Activated naive CD8-positive, alpha-beta T cell treated with anti-CD3 and anti-CD28 coated beads, Interleukin-2, amount 10 ng/mL, durations not matched to agents 7 days and 5 days (primary cell): ENCODE measurements at regions not wholly inside any gene's neighbourhood (a gene's known extent, or its start where the extent isn't known, plus 50 kb on each side); places are given as distances from the start of the nearest gene placed in this dataset.

Experiments
- ATAC-seq: fragments of 150-1000 bp; cut with Tn5 transposase; one replicate; pipeline ENCODE4 v1.10.0; 2021; ENCODE audit warnings: low read depth, moderate library complexity
- POLR2A ChIA-PET: fragments of 350-600 bp; sonication (Branson Sonifier 250); formaldehyde crosslinking; loops from one replicate; lab custom pipeline; 2021; ENCODE audit warnings: antibody characterized with exemption; lab: Charles Lee
- DNase-seq: peaks from one replicate; pipeline ENCODE4 v3.0.0; 2021
- H3K27ac Mint-ChIP-seq: one replicate; pipeline ENCODE4 v1.8.0; 2022; ENCODE audit warnings: mild to moderate bottlenecking, mixed read lengths
- H3K27me3 Mint-ChIP-seq: one replicate; pipeline ENCODE4 v1.8.0; 2022; ENCODE audit warnings: mild to moderate bottlenecking, moderate library complexity, mixed read lengths
- H3K36me3 Mint-ChIP-seq: one replicate; pipeline ENCODE4 v1.8.0; 2021; ENCODE audit warnings: mild to moderate bottlenecking, mixed read lengths
- H3K4me1 Mint-ChIP-seq: one replicate; pipeline ENCODE4 v1.8.0; 2021; ENCODE audit warnings: mixed read lengths
- H3K4me3 Mint-ChIP-seq: one replicate; pipeline ENCODE4 v1.8.0; 2022; ENCODE audit warnings: mild to moderate bottlenecking, moderate library complexity, mixed read lengths
- H3K9me3 Mint-ChIP-seq: one replicate; pipeline ENCODE4 v1.8.0; 2021; ENCODE audit warnings: mixed read lengths

GRCh38 chr13:65613004-65613403 is 1617.1 kb downstream of the PCDH9 start:
- ATAC-seq (no peak), DNase-seq (no peak)
- Mint-ChIP-seq H3K4me3 (no peak overlapping the region), H3K27ac (no peak overlapping the region), H3K4me1 (no peaks in the 10 kb centered on the region), H3K9me3 (peaks cover 6% of the 10 kb centered on the region), H3K27me3 (no peaks in the 10 kb centered on the region), H3K36me3 (no peaks in the 10 kb centered on the region)
- POLR2A ChIA-PET: no interaction called here

- peaks cover 4% of the 10 kb centered on the region for H3K9me3 Mint-ChIP-seq
- no peak overlapping the region for H3K4me3 Mint-ChIP-seq
- H3K36me3 Mint-ChIP-seq: no peaks in the 10 kb centered on the region
- no peak overlapping the region for H3K27ac Mint-ChIP-seq
- no peaks in the 10 kb centered on the region for H3K4me1 Mint-ChIP-seq
- no peaks in the 10 kb centered on the region for H3K27me3 Mint-ChIP-seq
- POLR2A ChIA-PET: no interaction called here
- ATAC-seq: no peak
- no peak for DNase-seq
Measured at GRCh38 chr13:65609350-65609749, 1620.8 kb downstream of the PCDH9 start.

- Mint-ChIP-seq H3K27ac (no peak overlapping the region), H3K36me3 (no peaks in the 10 kb centered on the region), H3K27me3 (no peaks in the 10 kb centered on the region), H3K9me3 (peaks cover 5% of the 10 kb centered on the region), H3K4me3 (no peak overlapping the region), H3K4me1 (no peaks in the 10 kb centered on the region)
- ATAC-seq: no peak
- POLR2A ChIA-PET: no interaction called here
- no peak for DNase-seq
Measured at GRCh38 chr13:65606622-65607021, 1623.5 kb downstream of the PCDH9 start.

GRCh38 chr13:65605396-65605795 is 1624.7 kb downstream of the PCDH9 start:
- H3K27ac Mint-ChIP-seq: no peak overlapping the region
- no peaks in the 10 kb centered on the region for H3K36me3 Mint-ChIP-seq
- H3K4me1 Mint-ChIP-seq: no peaks in the 10 kb centered on the region
- ATAC-seq: no peak
- H3K27me3 Mint-ChIP-seq: no peaks in the 10 kb centered on the region
- POLR2A ChIA-PET: no interaction called here
- peaks cover 5% of the 10 kb centered on the region for H3K9me3 Mint-ChIP-seq
- no peak overlapping the region for H3K4me3 Mint-ChIP-seq
- DNase-seq: no peak

- H3K9me3 Mint-ChIP-seq: peaks cover 1% of the 10 kb centered on the region
- H3K4me3 Mint-ChIP-seq: no peak overlapping the region
- no peaks in the 10 kb centered on the region for H3K4me1 Mint-ChIP-seq
- DNase-seq (no peak), ATAC-seq (no peak)
- POLR2A ChIA-PET: no interaction called here
- H3K27ac Mint-ChIP-seq: no peak overlapping the region
- no peaks in the 10 kb centered on the region for H3K36me3 Mint-ChIP-seq
- H3K27me3 Mint-ChIP-seq: no peaks in the 10 kb centered on the region
Measured at GRCh38 chr13:65603160-65603559, 1627.0 kb downstream of the PCDH9 start.

- peaks cover 1% of the 10 kb centered on the region for H3K9me3 Mint-ChIP-seq
- H3K27ac Mint-ChIP-seq: no peak overlapping the region
- H3K36me3 Mint-ChIP-seq: no peaks in the 10 kb centered on the region
- no peaks in the 10 kb centered on the region for H3K4me1 Mint-ChIP-seq
- ATAC-seq (no peak), DNase-seq (no peak)
- H3K4me3 Mint-ChIP-seq: no peak overlapping the region
- H3K27me3 Mint-ChIP-seq: no peaks in the 10 kb centered on the region
- POLR2A ChIA-PET: no interaction called here
Measured at GRCh38 chr13:65601855-65602254, 1628.3 kb downstream of the PCDH9 start.

- no peak for ATAC-seq
- Mint-ChIP-seq H3K36me3 (no peaks in the 10 kb centered on the region), H3K27ac (no peak overlapping the region), H3K9me3 (peaks cover 1% of the 10 kb centered on the region), H3K4me3 (no peak overlapping the region), H3K27me3 (no peaks in the 10 kb centered on the region), H3K4me1 (no peaks in the 10 kb centered on the region)
- POLR2A ChIA-PET: no interaction called here
- no peak for DNase-seq
Measured at GRCh38 chr13:65600702-65601101, 1629.4 kb downstream of the PCDH9 start.

GRCh38 chr13:65597839-65598818 is 1632.0 kb downstream of the PCDH9 start:
- Mint-ChIP-seq H3K27ac (no peak overlapping the region), H3K9me3 (peaks cover 1% of the 10 kb centered on the region), H3K4me3 (no peak overlapping the region), H3K4me1 (no peaks in the 10 kb centered on the region), H3K36me3 (no peaks in the 10 kb centered on the region), H3K27me3 (no peaks in the 10 kb centered on the region)
- POLR2A ChIA-PET: no interaction called here
- DNase-seq (no peak), ATAC-seq (no peak)

- H3K27ac Mint-ChIP-seq: no peak overlapping the region
- no peaks in the 10 kb centered on the region for H3K27me3 Mint-ChIP-seq
- no peaks in the 10 kb centered on the region for H3K4me1 Mint-ChIP-seq
- no peaks in the 10 kb centered on the region for H3K36me3 Mint-ChIP-seq
- no peak overlapping the region for H3K4me3 Mint-ChIP-seq
- no peak for ATAC-seq
- POLR2A ChIA-PET: no interaction called here
- H3K9me3 Mint-ChIP-seq: no peaks in the 10 kb centered on the region
- no peak for DNase-seq
Measured at GRCh38 chr13:65595916-65596315, 1634.2 kb downstream of the PCDH9 start.

- Mint-ChIP-seq H3K27ac (no peak overlapping the region), H3K4me3 (no peak overlapping the region), H3K36me3 (no peaks in the 10 kb centered on the region), H3K4me1 (no peaks in the 10 kb centered on the region), H3K27me3 (no peaks in the 10 kb centered on the region), H3K9me3 (peaks cover 1% of the 10 kb centered on the region)
- POLR2A ChIA-PET: no interaction called here
- DNase-seq (no peak), ATAC-seq (no peak)
Measured at GRCh38 chr13:65594298-65594781, 1635.8 kb downstream of the PCDH9 start.

- no peak overlapping the region for H3K27ac Mint-ChIP-seq
- H3K27me3 Mint-ChIP-seq: no peaks in the 10 kb centered on the region
- no peak overlapping the region for H3K4me3 Mint-ChIP-seq
- no peaks in the 10 kb centered on the region for H3K4me1 Mint-ChIP-seq
- H3K36me3 Mint-ChIP-seq: no peaks in the 10 kb centered on the region
- POLR2A ChIA-PET: no interaction called here
- ATAC-seq (no peak), DNase-seq (no peak)
- H3K9me3 Mint-ChIP-seq: peaks cover 5% of the 10 kb centered on the region
Measured at GRCh38 chr13:65593298-65593874, 1636.8 kb downstream of the PCDH9 start.

GRCh38 chr13:65592731-65593130 is 1637.4 kb downstream of the PCDH9 start:
- no peak overlapping the region for H3K4me3 Mint-ChIP-seq
- H3K27me3 Mint-ChIP-seq: no peaks in the 10 kb centered on the region
- DNase-seq: no peak
- peaks cover 6% of the 10 kb centered on the region for H3K9me3 Mint-ChIP-seq
- H3K4me1 Mint-ChIP-seq: no peaks in the 10 kb centered on the region
- ATAC-seq: no peak
- POLR2A ChIA-PET: no interaction called here
- no peak overlapping the region for H3K27ac Mint-ChIP-seq
- H3K36me3 Mint-ChIP-seq: no peaks in the 10 kb centered on the region

GRCh38 chr13:65585346-65585745 is 1644.8 kb downstream of the PCDH9 start:
- Mint-ChIP-seq H3K27ac (no peak overlapping the region), H3K27me3 (no peaks in the 10 kb centered on the region), H3K4me1 (no peaks in the 10 kb centered on the region), H3K4me3 (no peak overlapping the region), H3K36me3 (no peaks in the 10 kb centered on the region), H3K9me3 (peaks cover 9% of the 10 kb centered on the region)
- POLR2A ChIA-PET: no interaction called here
- ATAC-seq (no peak), DNase-seq (no peak)

GRCh38 chr13:65584126-65584525 is 1646.0 kb downstream of the PCDH9 start:
- DNase-seq (no peak), ATAC-seq (no peak)
- POLR2A ChIA-PET: no interaction called here
- no peaks in the 10 kb centered on the region for H3K4me1 Mint-ChIP-seq
- no peak overlapping the region for H3K27ac Mint-ChIP-seq
- H3K4me3 Mint-ChIP-seq: no peak overlapping the region
- no peaks in the 10 kb centered on the region for H3K36me3 Mint-ChIP-seq
- no peaks in the 10 kb centered on the region for H3K27me3 Mint-ChIP-seq
- H3K9me3 Mint-ChIP-seq: peaks cover 6% of the 10 kb centered on the region
